Fibroblast of the aortic adventitia (primary cell): ENCODE measurements at regions not wholly inside any gene's neighbourhood (a gene's known extent, or its start where the extent isn't known, plus 50 kb on each side); places are given as distances from the start of the nearest gene placed in this dataset.

Experiments
- DNase-seq: peaks from one replicate; pipeline ENCODE4 v3.0.0-alpha.2; 2010; ENCODE audit warnings: low read depth
- H3K4me3 ChIP-seq: 2 replicates; pipeline ENCODE4 v1.5.1; 2011; ENCODE audit warnings: low read depth, mild to moderate bottlenecking, control low read depth, low read length, moderate library complexity
- TF ChIP-seq, protein P1 (sequence below): IDR thresholded peaks from 2 replicates; pipeline ENCODE4 v1.5.1; 2011; ENCODE audit warnings: mild to moderate bottlenecking, low read length, control low read depth, inconsistent platforms; ENCODE audit not compliant: insufficient read depth

DNA sequence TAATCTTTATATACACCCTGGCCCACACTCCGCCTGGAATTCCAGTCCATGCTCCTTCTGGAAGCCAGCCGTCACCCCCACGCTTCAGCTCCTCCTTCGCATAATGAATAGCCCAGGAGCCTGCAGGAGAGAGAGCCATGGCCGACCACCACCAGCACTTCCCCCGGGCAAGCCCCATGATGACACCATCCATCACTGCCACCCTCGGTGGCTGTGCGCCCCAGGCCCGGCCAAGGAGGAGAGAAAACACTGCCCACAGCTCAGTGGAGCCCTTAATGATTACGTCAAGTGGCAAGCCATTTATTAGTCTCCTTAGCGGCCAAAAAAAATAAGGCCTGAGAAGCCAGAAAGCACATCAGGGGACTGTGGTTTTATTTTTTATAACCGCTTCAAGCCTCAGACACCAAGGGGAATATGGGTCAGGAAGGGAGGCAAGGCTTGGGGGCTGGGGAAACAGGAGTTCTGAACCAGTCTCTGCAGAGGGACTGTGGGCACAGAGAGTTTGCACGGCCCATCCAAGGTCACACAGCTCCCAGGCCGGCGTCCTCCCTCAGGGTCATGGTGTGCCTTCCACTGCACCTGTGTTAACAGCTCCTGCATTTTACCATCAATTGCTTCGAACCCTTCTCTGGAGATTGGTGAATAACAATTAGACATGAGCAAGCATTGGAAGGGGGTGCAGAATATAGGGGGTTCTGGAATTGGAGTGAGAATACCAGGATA, 134.3 kb downstream of the MN1 start:
- TF ChIP-seq, protein P1, sequence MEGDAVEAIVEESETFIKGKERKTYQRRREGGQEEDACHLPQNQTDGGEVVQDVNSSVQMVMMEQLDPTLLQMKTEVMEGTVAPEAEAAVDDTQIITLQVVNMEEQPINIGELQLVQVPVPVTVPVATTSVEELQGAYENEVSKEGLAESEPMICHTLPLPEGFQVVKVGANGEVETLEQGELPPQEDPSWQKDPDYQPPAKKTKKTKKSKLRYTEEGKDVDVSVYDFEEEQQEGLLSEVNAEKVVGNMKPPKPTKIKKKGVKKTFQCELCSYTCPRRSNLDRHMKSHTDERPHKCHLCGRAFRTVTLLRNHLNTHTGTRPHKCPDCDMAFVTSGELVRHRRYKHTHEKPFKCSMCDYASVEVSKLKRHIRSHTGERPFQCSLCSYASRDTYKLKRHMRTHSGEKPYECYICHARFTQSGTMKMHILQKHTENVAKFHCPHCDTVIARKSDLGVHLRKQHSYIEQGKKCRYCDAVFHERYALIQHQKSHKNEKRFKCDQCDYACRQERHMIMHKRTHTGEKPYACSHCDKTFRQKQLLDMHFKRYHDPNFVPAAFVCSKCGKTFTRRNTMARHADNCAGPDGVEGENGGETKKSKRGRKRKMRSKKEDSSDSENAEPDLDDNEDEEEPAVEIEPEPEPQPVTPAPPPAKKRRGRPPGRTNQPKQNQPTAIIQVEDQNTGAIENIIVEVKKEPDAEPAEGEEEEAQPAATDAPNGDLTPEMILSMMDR, result no peak
- DNase-seq, result peak; percentile 58
- no peak overlapping the region for H3K4me3 ChIP-seq

DNA sequence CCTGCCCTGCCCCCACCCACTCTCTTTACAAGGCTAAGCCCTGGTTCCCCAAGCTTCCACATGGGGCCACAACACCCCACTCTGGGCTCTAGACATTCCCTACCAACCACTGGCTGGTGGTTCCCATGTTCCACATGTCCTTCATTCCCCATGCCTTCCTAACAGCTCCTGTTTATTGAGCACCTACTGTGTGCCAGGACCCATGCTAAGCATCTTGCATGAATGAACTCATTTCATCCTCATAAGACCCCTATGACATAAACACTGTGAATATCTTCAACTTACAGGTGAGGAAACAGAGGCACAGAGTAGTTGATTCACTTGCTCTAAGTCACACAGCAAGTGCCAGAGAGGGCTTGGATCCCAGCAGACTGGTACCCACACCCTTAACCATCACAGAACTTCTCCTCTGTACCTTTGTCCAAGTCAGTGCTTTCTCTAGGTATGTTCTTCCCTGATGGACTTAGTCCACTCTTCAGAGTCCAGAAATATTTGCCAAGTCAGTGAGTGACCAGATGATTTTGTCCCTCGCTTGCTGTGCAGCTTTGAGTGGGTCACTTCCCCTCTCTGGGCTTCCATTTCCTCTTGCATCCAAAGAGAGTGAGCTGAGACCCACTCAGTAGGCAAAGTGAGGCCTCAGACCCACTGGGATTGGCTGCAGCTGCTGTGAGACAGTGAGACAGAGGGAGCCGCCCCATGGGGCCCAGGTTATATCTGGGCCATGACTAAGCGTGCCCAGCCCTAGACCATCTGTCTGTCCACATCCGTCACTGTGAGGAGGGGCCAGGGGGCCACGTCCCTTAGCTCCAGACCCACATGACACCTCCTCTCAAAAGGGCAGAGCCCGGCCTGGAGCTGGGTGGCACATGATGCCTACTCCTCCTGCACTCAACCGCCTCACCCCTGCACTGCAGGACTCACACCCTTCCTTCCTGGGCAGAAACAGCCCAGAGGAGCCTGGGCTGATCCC, 132.4 kb downstream of the MN1 start:
- peak; percentile 40 for DNase-seq
- TF ChIP-seq, protein P1, result no peak

DNA sequence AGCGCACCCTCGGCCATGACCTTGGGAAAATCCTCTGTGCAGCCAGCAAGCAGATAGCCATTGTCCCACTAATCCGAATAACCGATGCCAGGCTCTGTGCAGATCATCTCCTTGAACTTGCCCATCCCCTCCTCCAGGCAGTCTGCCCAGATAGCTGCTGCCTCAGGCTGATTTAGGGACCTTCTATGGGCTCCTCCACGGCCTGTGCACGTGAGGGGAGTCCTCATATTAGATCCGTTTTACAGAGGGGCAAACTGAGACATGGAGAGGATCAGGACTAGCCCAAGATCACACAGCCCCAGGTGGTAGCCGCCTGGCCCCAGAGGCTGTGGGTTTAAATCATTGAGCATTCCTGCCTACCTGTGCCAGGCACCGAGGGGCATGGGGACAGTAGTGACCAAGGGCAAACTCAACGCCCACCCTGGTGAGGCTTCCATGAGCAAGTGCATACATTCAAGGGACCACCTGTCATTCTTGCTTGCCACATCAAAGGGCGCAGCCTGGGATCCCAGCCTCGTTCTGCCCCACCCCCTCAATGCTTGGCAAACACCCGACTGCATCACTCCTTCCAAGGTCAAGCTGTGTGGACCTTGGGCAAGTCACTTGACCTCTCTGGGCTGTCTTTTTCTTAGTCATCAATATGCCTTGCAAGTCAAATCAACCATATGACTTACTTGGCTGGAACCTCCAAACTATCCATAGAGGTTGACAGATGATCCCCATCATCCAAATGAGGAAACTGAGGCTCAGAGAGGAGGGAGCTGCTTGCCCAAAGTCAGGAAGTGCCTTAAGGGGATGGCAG, 131.6 kb downstream of the MN1 start:
- DNase-seq, result peak; percentile 15
- TF ChIP-seq, protein P1, result no peak
- H3K4me3 ChIP-seq, result no peak overlapping the region

More for the DNA sequence above, 132.4 kb downstream of the MN1 start:
- H3K4me3 ChIP-seq, result no peak overlapping the region

DNA sequence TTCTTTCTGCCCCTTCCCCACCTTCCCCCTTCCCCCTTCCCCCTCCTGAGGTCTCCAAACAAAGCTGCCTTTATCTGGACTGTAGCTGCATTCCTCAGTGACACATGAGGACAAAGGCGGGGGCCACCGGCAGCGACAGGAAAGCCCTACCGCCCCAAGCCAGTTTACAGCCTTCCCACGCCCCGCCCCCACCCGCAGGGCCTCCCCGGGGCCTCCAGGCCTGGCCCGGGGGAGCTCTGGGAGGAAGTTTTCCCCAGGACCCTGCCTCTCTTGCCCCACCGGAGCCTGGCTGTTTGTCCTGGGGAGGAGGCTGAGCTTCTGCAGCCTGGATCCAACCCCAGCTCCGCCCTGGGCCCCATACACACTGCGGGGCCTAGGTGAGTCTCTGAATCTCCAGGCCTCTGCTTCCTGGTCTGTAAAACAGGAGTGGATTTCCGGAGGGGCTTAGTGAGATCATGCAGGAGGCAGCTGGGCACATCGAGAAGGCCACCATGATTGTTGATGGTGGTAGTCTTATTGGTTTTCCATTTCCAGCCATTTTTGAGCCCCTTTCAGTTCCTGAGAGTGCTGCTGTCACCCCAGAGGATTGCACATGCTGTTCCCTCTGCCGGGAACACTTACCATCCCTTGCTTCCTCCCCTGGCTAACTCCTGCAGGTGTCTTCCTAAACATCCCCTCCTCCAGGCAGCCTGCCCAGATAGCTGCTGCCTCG, 130.7 kb downstream of the MN1 start:
- no peak overlapping the region for H3K4me3 ChIP-seq
- DNase-seq, result no peak
- TF ChIP-seq, protein P1, result no peak

DNA sequence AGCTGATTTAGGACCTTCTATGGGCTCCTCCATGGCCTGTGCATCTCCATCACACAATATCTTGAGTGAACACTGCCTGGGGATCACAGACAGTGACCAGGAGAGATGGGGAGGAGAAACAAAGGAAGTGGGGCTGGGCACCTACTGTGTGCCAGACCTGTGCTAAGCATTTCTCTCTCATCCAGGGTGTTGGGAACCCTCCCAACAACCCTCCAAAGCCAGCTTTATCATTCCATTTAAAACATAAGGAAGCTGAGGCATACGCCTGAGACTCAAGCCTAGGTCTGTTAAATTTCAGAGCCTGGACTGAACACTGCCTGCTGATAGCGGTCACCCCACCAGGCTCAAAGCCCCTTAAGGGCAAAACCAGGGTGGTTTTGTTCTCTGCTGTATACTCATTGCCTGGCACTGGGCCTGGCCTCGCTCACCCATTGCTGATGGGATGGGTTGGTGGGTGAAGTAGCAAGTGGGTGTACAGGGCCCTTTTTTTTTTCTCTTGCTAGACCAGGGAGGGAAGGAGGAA, 130.1 kb downstream of the MN1 start:
- no peak for DNase-seq
- TF ChIP-seq, protein P1, result no peak
- no peak overlapping the region for H3K4me3 ChIP-seq
